WERI-Rb-1 (cell line): ENCODE measurements at regions not wholly inside any gene's neighbourhood (a gene's known extent, or its start where the extent isn't known, plus 50 kb on each side); places are given as distances from the start of the nearest gene placed in this dataset.

ENCODE experiments used
- DNase-seq: peaks from one replicate; pipeline ENCODE4 v3.0.0-alpha.2; 2020
- H3K27ac ChIP-seq: fragments of 250-450 bp; sonication (Bioruptor Pico); 2 replicates; pipeline ENCODE4 v1.5.1; 2020; ENCODE audit warnings: mild to moderate bottlenecking, moderate library complexity
- H3K27me3 ChIP-seq: fragments of 250-450 bp; sonication (Bioruptor Pico); 2 replicates; pipeline ENCODE4 v1.5.1; 2021; ENCODE audit warnings: mild to moderate bottlenecking, low read depth, moderate library complexity; ENCODE audit not compliant: insufficient read depth, severe bottlenecking
- H3K36me3 ChIP-seq: fragments of 250-450 bp; sonication (Bioruptor Pico); 2 replicates; pipeline ENCODE4 v1.5.1; 2020; ENCODE audit warnings: mild to moderate bottlenecking, moderate library complexity
- H3K4me3 ChIP-seq: 2 replicates; pipeline ENCODE4 v1.5.1; 2011; ENCODE audit warnings: low read depth, mild to moderate bottlenecking, control low read depth, low read length
- H3K9me3 ChIP-seq: fragments of 250-450 bp; sonication (Bioruptor Pico); 2 replicates; pipeline ENCODE4 v1.5.1; 2021; ENCODE audit warnings: mild to moderate bottlenecking, moderate library complexity; ENCODE audit not compliant: severe bottlenecking
- TF ChIP-seq, protein P1 (sequence below): IDR thresholded peaks from 2 replicates; pipeline ENCODE4 v1.5.1; 2011; ENCODE audit warnings: low read depth, mild to moderate bottlenecking, control low read depth, inconsistent platforms, low read length

- TF ChIP-seq, protein P1, sequence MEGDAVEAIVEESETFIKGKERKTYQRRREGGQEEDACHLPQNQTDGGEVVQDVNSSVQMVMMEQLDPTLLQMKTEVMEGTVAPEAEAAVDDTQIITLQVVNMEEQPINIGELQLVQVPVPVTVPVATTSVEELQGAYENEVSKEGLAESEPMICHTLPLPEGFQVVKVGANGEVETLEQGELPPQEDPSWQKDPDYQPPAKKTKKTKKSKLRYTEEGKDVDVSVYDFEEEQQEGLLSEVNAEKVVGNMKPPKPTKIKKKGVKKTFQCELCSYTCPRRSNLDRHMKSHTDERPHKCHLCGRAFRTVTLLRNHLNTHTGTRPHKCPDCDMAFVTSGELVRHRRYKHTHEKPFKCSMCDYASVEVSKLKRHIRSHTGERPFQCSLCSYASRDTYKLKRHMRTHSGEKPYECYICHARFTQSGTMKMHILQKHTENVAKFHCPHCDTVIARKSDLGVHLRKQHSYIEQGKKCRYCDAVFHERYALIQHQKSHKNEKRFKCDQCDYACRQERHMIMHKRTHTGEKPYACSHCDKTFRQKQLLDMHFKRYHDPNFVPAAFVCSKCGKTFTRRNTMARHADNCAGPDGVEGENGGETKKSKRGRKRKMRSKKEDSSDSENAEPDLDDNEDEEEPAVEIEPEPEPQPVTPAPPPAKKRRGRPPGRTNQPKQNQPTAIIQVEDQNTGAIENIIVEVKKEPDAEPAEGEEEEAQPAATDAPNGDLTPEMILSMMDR: no peak
- H3K4me3 ChIP-seq: no peak overlapping the region
- no peaks in the 10 kb centered on the region for H3K36me3 ChIP-seq
- no peak overlapping the region for H3K27ac ChIP-seq
- no peaks in the 10 kb centered on the region for H3K9me3 ChIP-seq
- no peaks in the 10 kb centered on the region for H3K27me3 ChIP-seq
- no peak for DNase-seq
Measured at GRCh38 chr9:27933210-27934025, 360.1 kb upstream of the C9orf72 start.

DNA sequence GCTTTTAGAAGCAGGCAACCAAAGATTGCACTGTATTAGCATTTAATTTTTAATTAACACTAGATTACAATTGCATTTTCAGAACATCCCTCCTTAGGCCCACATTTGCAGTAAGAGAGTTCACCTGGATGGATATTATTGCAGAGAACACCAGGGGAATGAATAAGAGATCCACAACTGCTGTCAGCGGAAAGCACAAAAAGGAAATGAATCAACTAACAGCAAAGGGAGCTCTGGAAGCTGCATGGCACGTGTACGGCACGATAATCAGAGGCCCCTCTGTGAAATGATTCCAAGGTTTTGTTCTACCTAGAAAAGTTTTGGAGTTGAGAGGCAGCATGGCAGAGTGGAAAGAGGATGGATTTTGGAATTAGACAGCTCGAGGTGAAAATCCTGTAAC is 361.2 kb upstream of the C9orf72 start:
- Histone ChIP-seq H3K4me3 (no peak overlapping the region), H3K9me3 (no peaks in the 10 kb centered on the region), H3K27me3 (no peaks in the 10 kb centered on the region), H3K27ac (no peak overlapping the region), H3K36me3 (no peaks in the 10 kb centered on the region)
- DNase-seq: no peak
- TF ChIP-seq, protein P1: no peak

GRCh38 chr9:27939186-27939585 is 365.9 kb upstream of the C9orf72 start:
- Histone ChIP-seq H3K27ac (no peak overlapping the region), H3K36me3 (no peaks in the 10 kb centered on the region), H3K9me3 (no peaks in the 10 kb centered on the region), H3K4me3 (no peak overlapping the region), H3K27me3 (no peaks in the 10 kb centered on the region)
- DNase-seq: no peak
- TF ChIP-seq, protein P1: no peak

- Histone ChIP-seq H3K27ac (no peak overlapping the region), H3K36me3 (no peaks in the 10 kb centered on the region), H3K9me3 (no peaks in the 10 kb centered on the region), H3K4me3 (no peak overlapping the region), H3K27me3 (no peaks in the 10 kb centered on the region)
- TF ChIP-seq, protein P1: no peak
- no peak for DNase-seq
Measured at GRCh38 chr9:27940535-27940934, 367.3 kb upstream of the C9orf72 start.

DNA sequence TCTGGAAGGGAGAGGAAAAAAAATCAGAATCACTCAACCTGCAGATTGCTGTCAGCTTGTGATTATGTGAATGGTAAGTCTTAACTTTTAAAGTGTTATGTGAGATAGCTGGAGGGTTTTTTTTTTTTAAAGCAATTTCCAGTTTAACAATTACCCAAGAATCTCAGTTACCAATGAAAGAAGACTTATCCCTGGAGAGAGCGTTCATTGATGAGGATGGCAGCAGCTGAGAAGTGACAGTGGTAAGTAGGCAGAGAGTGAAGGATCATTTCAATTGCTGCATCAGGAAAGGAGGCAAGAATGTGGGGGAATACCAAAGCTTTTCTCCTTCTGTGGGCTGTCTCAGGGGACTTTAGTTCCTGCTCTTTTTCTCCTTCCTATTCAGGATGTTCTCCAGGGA is 370.2 kb upstream of the C9orf72 start:
- H3K36me3 ChIP-seq: no peaks in the 10 kb centered on the region
- no peaks in the 10 kb centered on the region for H3K27me3 ChIP-seq
- H3K9me3 ChIP-seq: no peaks in the 10 kb centered on the region
- DNase-seq: no peak
- TF ChIP-seq, protein P1: no peak
- no peak overlapping the region for H3K4me3 ChIP-seq
- no peak overlapping the region for H3K27ac ChIP-seq

- no peak for DNase-seq
- TF ChIP-seq, protein P1: no peak
- Histone ChIP-seq H3K27ac (no peak overlapping the region), H3K9me3 (no peaks in the 10 kb centered on the region), H3K27me3 (no peaks in the 10 kb centered on the region), H3K36me3 (no peaks in the 10 kb centered on the region), H3K4me3 (no peak overlapping the region)
Measured at GRCh38 chr9:27945386-27945785, 372.1 kb upstream of the C9orf72 start.
